HG02623 (cell line): ENCODE measurements at regions not wholly inside any gene's neighbourhood (a gene's known extent, or its start where the extent isn't known, plus 50 kb on each side); places are given as distances from the start of the nearest gene placed in this dataset.
"Not testable (repeated sequence)": the region's sequence is repeated elsewhere in the genome, so short reads cannot be mapped to it uniquely, and the experiment has no call there.

Experiments used
- ATAC-seq: cut with Tn5 transposase; IDR thresholded peaks from one replicate; pipeline ENCODE4 v1.9.1; 2021; ENCODE audit warnings: moderate library complexity; ENCODE audit not compliant: unreplicated experiment

- no peak for ATAC-seq
Observed at GRCh38 chr20:24418731-24419130, 50.7 kb upstream of the SYNDIG1 start.

- ATAC-seq: no peak
Observed at GRCh38 chr20:24417485-24417884, 51.9 kb upstream of the SYNDIG1 start.

- not testable (repeated sequence) for ATAC-seq
Observed at GRCh38 chr20:24415444-24415843, 54.0 kb upstream of the SYNDIG1 start.

- ATAC-seq: no peak
Observed at GRCh38 chr20:24411834-24412216, 57.6 kb upstream of the SYNDIG1 start.

- no peak for ATAC-seq
Observed at GRCh38 chr20:24411003-24411833, 58.2 kb upstream of the SYNDIG1 start.

- no peak for ATAC-seq
Observed at GRCh38 chr20:24407151-24407550, 62.3 kb upstream of the SYNDIG1 start.

- no peak for ATAC-seq
Observed at GRCh38 chr20:24406750-24407149, 62.7 kb upstream of the SYNDIG1 start.

GRCh38 chr20:24406251-24406650 lies 63.2 kb upstream of the SYNDIG1 start:
- no peak for ATAC-seq

GRCh38 chr20:24405810-24406209 lies 63.6 kb upstream of the SYNDIG1 start:
- ATAC-seq: no peak

- ATAC-seq: no peak
Observed at GRCh38 chr20:24403406-24403805, 66.0 kb upstream of the SYNDIG1 start.

GRCh38 chr20:24402188-24402587 lies 67.2 kb upstream of the SYNDIG1 start:
- ATAC-seq: no peak

- no peak for ATAC-seq
Observed at GRCh38 chr20:24395151-24395550, 74.3 kb upstream of the SYNDIG1 start.

- ATAC-seq: no peak
Observed at GRCh38 chr20:24393903-24394302, 75.5 kb upstream of the SYNDIG1 start.

- ATAC-seq: no peak
Observed at GRCh38 chr20:24392612-24393011, 76.8 kb upstream of the SYNDIG1 start.

- no peak for ATAC-seq
Observed at GRCh38 chr20:24389686-24390085, 79.7 kb upstream of the SYNDIG1 start.

- no peak for ATAC-seq
Observed at GRCh38 chr20:24388828-24389380, 80.5 kb upstream of the SYNDIG1 start.

GRCh38 chr20:24385547-24385946 lies 83.9 kb upstream of the SYNDIG1 start:
- no peak for ATAC-seq

- no peak for ATAC-seq
Observed at GRCh38 chr20:24384865-24385264, 84.6 kb upstream of the SYNDIG1 start.

- ATAC-seq: no peak
Observed at GRCh38 chr20:24382743-24383142, 86.7 kb upstream of the SYNDIG1 start.

GRCh38 chr20:24382331-24382730 lies 87.1 kb upstream of the SYNDIG1 start:
- no peak for ATAC-seq

GRCh38 chr20:24381886-24382285 lies 87.5 kb upstream of the SYNDIG1 start:
- ATAC-seq: no peak

GRCh38 chr20:24379484-24379927 lies 89.9 kb upstream of the SYNDIG1 start:
- no peak for ATAC-seq
